ENCODE measurements at regions not wholly inside any gene's neighbourhood (a gene's known extent, or its start where the extent isn't known, plus 50 kb on each side); places are given as distances from the start of the nearest gene placed in this dataset.

GRCh38 chr4:41874398-41874797 is 60.8 kb upstream of the TMEM33 start:
- H3K4me1 ChIP-seq (ENCODE audit: low read length), result no peaks in the 10 kb centered on the region
- H4K20me1 ChIP-seq (ENCODE audit: insufficient read depth, low read length), result no peaks in the 10 kb centered on the region
- no peaks in the 10 kb centered on the region for H3K79me2 ChIP-seq (ENCODE audit: low read length)
- no peaks in the 10 kb centered on the region for H3K36me3 ChIP-seq (replicated peaks; ENCODE audit: low read depth, low read length)
- H3K9ac ChIP-seq (ENCODE audit: low read length), result no peak overlapping the region
- TF ChIP-seq EZH2phosphoT487 (IDR thresholded peaks at IDR 0.05; ENCODE audit: low read depth) (no peak), CTCF (IDR thresholded peaks at IDR 0.05; ENCODE audit: low read depth, low read length) (no peak)
- no peak overlapping the region for H2AFZ ChIP-seq (ENCODE audit: low read depth, low read length)
- no peaks in the 10 kb centered on the region for H3K9me3 ChIP-seq (ENCODE audit: insufficient read depth, low read length)
- H3K4me3 ChIP-seq (ENCODE audit: low read length), result no peak overlapping the region
- no peak overlapping the region for H3K4me2 ChIP-seq (ENCODE audit: low read length)
- no peaks in the 10 kb centered on the region for H3K27me3 ChIP-seq (ENCODE audit: low read depth, low read length)
- H3K27ac ChIP-seq (ENCODE audit: low read length), result no peak overlapping the region

- H3K79me2 ChIP-seq (ENCODE audit: low read length), result no peaks in the 10 kb centered on the region
- H3K4me3 ChIP-seq (ENCODE audit: low read length), result no peak overlapping the region
- H4K20me1 ChIP-seq (ENCODE audit: insufficient read depth, low read length), result no peaks in the 10 kb centered on the region
- no peaks in the 10 kb centered on the region for H3K27me3 ChIP-seq (ENCODE audit: low read depth, low read length)
- TF ChIP-seq EZH2phosphoT487 (IDR thresholded peaks at IDR 0.05; ENCODE audit: low read depth), result no peak
- TF ChIP-seq CTCF (IDR thresholded peaks at IDR 0.05; ENCODE audit: low read depth, low read length), result no peak
- no peak overlapping the region for H3K27ac ChIP-seq (ENCODE audit: low read length)
- H3K4me1 ChIP-seq (ENCODE audit: low read length), result no peaks in the 10 kb centered on the region
- H3K36me3 ChIP-seq (replicated peaks; ENCODE audit: low read depth, low read length), result no peaks in the 10 kb centered on the region
- H3K9ac ChIP-seq (ENCODE audit: low read length), result no peak overlapping the region
- no peak overlapping the region for H3K4me2 ChIP-seq (ENCODE audit: low read length)
- H3K9me3 ChIP-seq (ENCODE audit: insufficient read depth, low read length), result no peaks in the 10 kb centered on the region
- H2AFZ ChIP-seq (ENCODE audit: low read depth, low read length), result no peak overlapping the region
Observed at GRCh38 chr4:41873380-41874295, 61.6 kb upstream of the TMEM33 start.

- H2AFZ ChIP-seq (ENCODE audit: low read depth, low read length), result no peak overlapping the region
- H3K4me1 ChIP-seq (ENCODE audit: low read length), result peaks cover under 1% of the 10 kb centered on the region; the same call in 1 of the 2 replicates
- H3K36me3 ChIP-seq (replicated peaks; ENCODE audit: low read depth, low read length), result no peaks in the 10 kb centered on the region
- no peak overlapping the region for H3K27ac ChIP-seq (ENCODE audit: low read length)
- no peak overlapping the region for H3K4me2 ChIP-seq (ENCODE audit: low read length)
- no peaks in the 10 kb centered on the region for H4K20me1 ChIP-seq (ENCODE audit: insufficient read depth, low read length)
- TF ChIP-seq CTCF (IDR thresholded peaks at IDR 0.05; ENCODE audit: low read depth, low read length) (no peak), EZH2phosphoT487 (IDR thresholded peaks at IDR 0.05; ENCODE audit: low read depth) (no peak)
- H3K9ac ChIP-seq (ENCODE audit: low read length), result no peak overlapping the region
- no peak overlapping the region for H3K4me3 ChIP-seq (ENCODE audit: low read length)
- no peaks in the 10 kb centered on the region for H3K27me3 ChIP-seq (ENCODE audit: low read depth, low read length)
- no peaks in the 10 kb centered on the region for H3K9me3 ChIP-seq (ENCODE audit: insufficient read depth, low read length)
- H3K79me2 ChIP-seq (ENCODE audit: low read length), result no peaks in the 10 kb centered on the region
Observed at GRCh38 chr4:41870035-41870434, 65.2 kb upstream of the TMEM33 start.

- Histone ChIP-seq H3K4me3 (ENCODE audit: low read length) (no peak overlapping the region), H3K27ac (ENCODE audit: low read length) (no peak overlapping the region), H3K27me3 (ENCODE audit: low read depth, low read length) (no peaks in the 10 kb centered on the region), H3K36me3 (replicated peaks; ENCODE audit: low read depth, low read length) (no peaks in the 10 kb centered on the region), H4K20me1 (ENCODE audit: insufficient read depth, low read length) (no peaks in the 10 kb centered on the region), H3K79me2 (ENCODE audit: low read length) (no peaks in the 10 kb centered on the region), H3K4me2 (ENCODE audit: low read length) (no peak overlapping the region), H2AFZ (ENCODE audit: low read depth, low read length) (no peak overlapping the region), H3K9me3 (ENCODE audit: insufficient read depth, low read length) (no peaks in the 10 kb centered on the region), H3K4me1 (ENCODE audit: low read length) (peaks cover 31% of the 10 kb centered on the region), H3K9ac (ENCODE audit: low read length) (no peak overlapping the region)
- no peak for TF ChIP-seq CTCF (IDR thresholded peaks at IDR 0.05; ENCODE audit: low read depth, low read length)
- TF ChIP-seq EZH2phosphoT487 (IDR thresholded peaks at IDR 0.05; ENCODE audit: low read depth), result no peak
Observed at GRCh38 chr4:41866799-41867677, 68.2 kb upstream of the TMEM33 start.
